Rectal smooth muscle tissue (tissue), 1 donor: ENCODE measurements at regions not wholly inside any gene's neighbourhood (a gene's known extent, or its start where the extent isn't known, plus 50 kb on each side); places are given as distances from the start of the nearest gene placed in this dataset.
"Not testable (repeated sequence)": the region's sequence is repeated elsewhere in the genome, so short reads cannot be mapped to it uniquely, and the experiment has no call there.

Experiments
- H3K27ac ChIP-seq: one replicate; pipeline ENCODE4 v1.7.0; 2013; ENCODE audit warnings: low read depth, low read length, inconsistent platforms
- H3K27me3 ChIP-seq: one replicate; pipeline ENCODE4 v1.7.0; 2013; ENCODE audit warnings: low read length; ENCODE audit not compliant: control insufficient read depth, insufficient read depth
- H3K36me3 ChIP-seq: one replicate; pipeline ENCODE4 v1.7.0; 2013; ENCODE audit warnings: low read length; ENCODE audit not compliant: control insufficient read depth, insufficient read depth
- H3K4me1 ChIP-seq: one replicate; pipeline ENCODE4 v1.7.0; 2013; ENCODE audit warnings: low read length; ENCODE audit not compliant: control insufficient read depth, insufficient read depth
- H3K4me3 ChIP-seq: one replicate; pipeline ENCODE4 v1.7.0; 2013; ENCODE audit warnings: low read length
- H3K9ac ChIP-seq: one replicate; pipeline ENCODE4 v1.7.0; 2013; ENCODE audit warnings: low read length

- Histone ChIP-seq H3K27me3 (no peaks in the 10 kb centered on the region), H3K9ac (no peak overlapping the region), H3K4me1 (no peaks in the 10 kb centered on the region), H3K36me3 (no peaks in the 10 kb centered on the region), H3K27ac (no peak overlapping the region), H3K4me3 (no peak overlapping the region)
Measured at GRCh38 chr6:121730616-121731015, 295.2 kb downstream of the GJA1 start.

GRCh38 chr6:121731381-121731780, 295.9 kb downstream of the GJA1 start:
- Histone ChIP-seq H3K27ac (no peak overlapping the region), H3K36me3 (no peaks in the 10 kb centered on the region), H3K4me3 (no peak overlapping the region), H3K27me3 (no peaks in the 10 kb centered on the region), H3K4me1 (no peaks in the 10 kb centered on the region), H3K9ac (no peak overlapping the region)

- Histone ChIP-seq H3K36me3 (no peaks in the 10 kb centered on the region), H3K9ac (no peak overlapping the region), H3K27me3 (no peaks in the 10 kb centered on the region), H3K4me3 (no peak overlapping the region), H3K4me1 (no peaks in the 10 kb centered on the region), H3K27ac (no peak overlapping the region)
Measured at GRCh38 chr6:121732641-121733040, 297.2 kb downstream of the GJA1 start.

GRCh38 chr6:121733234-121733633, 297.8 kb downstream of the GJA1 start:
- Histone ChIP-seq H3K9ac (no peak overlapping the region), H3K4me1 (no peaks in the 10 kb centered on the region), H3K27ac (no peak overlapping the region), H3K27me3 (no peaks in the 10 kb centered on the region), H3K4me3 (no peak overlapping the region), H3K36me3 (no peaks in the 10 kb centered on the region)

GRCh38 chr6:121740188-121740587, 304.7 kb downstream of the GJA1 start:
- H3K27ac ChIP-seq, H3K4me3 ChIP-seq, H3K36me3 ChIP-seq, H3K27me3 ChIP-seq, H3K4me1 ChIP-seq, H3K9ac ChIP-seq: not testable (repeated sequence)

- Histone ChIP-seq H3K27me3 (no peaks in the 10 kb centered on the region), H3K9ac (no peak overlapping the region), H3K36me3 (no peaks in the 10 kb centered on the region), H3K4me1 (no peaks in the 10 kb centered on the region), H3K27ac (no peak overlapping the region), H3K4me3 (no peak overlapping the region)
Measured at GRCh38 chr6:121743691-121744090, 308.2 kb downstream of the GJA1 start.

GRCh38 chr6:121748376-121748775, 312.9 kb downstream of the GJA1 start:
- H3K4me1 ChIP-seq, result no peaks in the 10 kb centered on the region
- H3K4me3 ChIP-seq, result no peak overlapping the region
- H3K9ac ChIP-seq, result no peak overlapping the region
- no peak overlapping the region for H3K27ac ChIP-seq
- H3K27me3 ChIP-seq, result no peaks in the 10 kb centered on the region
- H3K36me3 ChIP-seq, result no peaks in the 10 kb centered on the region

- no peak overlapping the region for H3K27ac ChIP-seq
- H3K36me3 ChIP-seq, result no peaks in the 10 kb centered on the region
- no peaks in the 10 kb centered on the region for H3K4me1 ChIP-seq
- no peaks in the 10 kb centered on the region for H3K27me3 ChIP-seq
- H3K4me3 ChIP-seq, result no peak overlapping the region
- no peak overlapping the region for H3K9ac ChIP-seq
Measured at GRCh38 chr6:121748850-121749249, 313.4 kb downstream of the GJA1 start.

- H3K4me1 ChIP-seq, result no peaks in the 10 kb centered on the region
- H3K27me3 ChIP-seq, result no peaks in the 10 kb centered on the region
- no peak overlapping the region for H3K27ac ChIP-seq
- H3K36me3 ChIP-seq, result no peaks in the 10 kb centered on the region
- no peak overlapping the region for H3K4me3 ChIP-seq
- H3K9ac ChIP-seq, result no peak overlapping the region
Measured at GRCh38 chr6:121755485-121755884, 320.0 kb downstream of the GJA1 start.

- no peak overlapping the region for H3K9ac ChIP-seq
- H3K4me1 ChIP-seq, result no peaks in the 10 kb centered on the region
- H3K4me3 ChIP-seq, result no peak overlapping the region
- no peaks in the 10 kb centered on the region for H3K27me3 ChIP-seq
- no peak overlapping the region for H3K27ac ChIP-seq
- H3K36me3 ChIP-seq, result no peaks in the 10 kb centered on the region
Measured at GRCh38 chr6:121756666-121757065, 321.2 kb downstream of the GJA1 start.

- H3K27ac ChIP-seq, result no peak overlapping the region
- no peaks in the 10 kb centered on the region for H3K27me3 ChIP-seq
- H3K9ac ChIP-seq, result no peak overlapping the region
- H3K4me1 ChIP-seq, result no peaks in the 10 kb centered on the region
- no peak overlapping the region for H3K4me3 ChIP-seq
- no peaks in the 10 kb centered on the region for H3K36me3 ChIP-seq
Measured at GRCh38 chr6:121759370-121759769, 323.9 kb downstream of the GJA1 start.

- H3K36me3 ChIP-seq, result no peaks in the 10 kb centered on the region
- no peaks in the 10 kb centered on the region for H3K27me3 ChIP-seq
- H3K4me3 ChIP-seq, result no peak overlapping the region
- no peak overlapping the region for H3K27ac ChIP-seq
- no peaks in the 10 kb centered on the region for H3K4me1 ChIP-seq
- no peak overlapping the region for H3K9ac ChIP-seq
Measured at GRCh38 chr6:121760191-121760590, 324.7 kb downstream of the GJA1 start.

GRCh38 chr6:121760745-121761144, 325.3 kb downstream of the GJA1 start:
- Histone ChIP-seq H3K36me3 (no peaks in the 10 kb centered on the region), H3K9ac (no peak overlapping the region), H3K4me1 (no peaks in the 10 kb centered on the region), H3K4me3 (no peak overlapping the region), H3K27ac (no peak overlapping the region), H3K27me3 (no peaks in the 10 kb centered on the region)
